Smooth muscle cell (in vitro differentiated cells): ENCODE measurements at regions not wholly inside any gene's neighbourhood (a gene's known extent, or its start where the extent isn't known, plus 50 kb on each side); places are given as distances from the start of the nearest gene placed in this dataset.

Experiments
- DNase-seq: peaks from one replicate; lab custom pipeline; 2025; ENCODE audit not compliant: unreplicated experiment; lab: John Stamatoyannopoulos, UW
- H2AFZ ChIP-seq: fragments of 200-600 bp; sonication (generic); 2 replicates; pipeline ENCODE4 v1.6.0; 2016; ENCODE audit warnings: antibody characterized with exemption, low read depth, mild to moderate bottlenecking
- H3F3A ChIP-seq: fragments of 200-600 bp; sonication (generic); 2 replicates; pipeline ENCODE4 v1.6.0; 2017; ENCODE audit warnings: antibody characterized with exemption, low read depth
- H3K27ac ChIP-seq: fragments of 200-600 bp; sonication (generic); 2 replicates; pipeline ENCODE4 v1.5.1; 2016; ENCODE audit warnings: low read depth, mild to moderate bottlenecking
- H3K27me3 ChIP-seq: fragments of 200-600 bp; sonication (generic); 2 replicates; pipeline ENCODE4 v1.6.1; 2016; ENCODE audit warnings: low read depth, mild to moderate bottlenecking
- H3K36me3 ChIP-seq: fragments of 200-600 bp; sonication (generic); 2 replicates; pipeline ENCODE4 v1.5.1; 2016; ENCODE audit warnings: low read depth
- H3K4me1 ChIP-seq: fragments of 200-600 bp; sonication (generic); 2 replicates; pipeline ENCODE4 v1.5.1; 2016; ENCODE audit warnings: low read depth
- H3K4me2 ChIP-seq: fragments of 200-600 bp; sonication (generic); 2 replicates; pipeline ENCODE4 v1.6.0; 2016; ENCODE audit warnings: mild to moderate bottlenecking
- H3K4me3 ChIP-seq: fragments of 200-600 bp; sonication (generic); 2 replicates; pipeline ENCODE4 v1.5.1; 2016; ENCODE audit warnings: mild to moderate bottlenecking
- H3K79me2 ChIP-seq: fragments of 200-600 bp; sonication (generic); 2 replicates; pipeline ENCODE4 v1.6.0; 2016; ENCODE audit warnings: low read depth, mild to moderate bottlenecking
- H3K9ac ChIP-seq: fragments of 200-600 bp; sonication (generic); 2 replicates; pipeline ENCODE4 v1.6.0; 2016; ENCODE audit warnings: low read depth
- H3K9me3 ChIP-seq: fragments of 200-600 bp; sonication (generic); replicated peaks from 2 replicates; pipeline ENCODE4 v1.5.1; 2016; ENCODE audit warnings: low read depth
- H4K20me1 ChIP-seq: fragments of 200-600 bp; sonication (generic); 2 replicates; pipeline ENCODE4 v1.6.0; 2016; ENCODE audit warnings: low read depth
- CTCF ChIP-seq: fragments of 200-600 bp; sonication (generic); IDR thresholded peaks from 2 replicates; pipeline ENCODE4 v1.5.1; 2017; ENCODE audit warnings: borderline replicate concordance, mild to moderate bottlenecking, antibody characterized with exemption; ENCODE audit not compliant: insufficient read depth, poor library complexity, severe bottlenecking
- WGBS: methylation state at CpG from one replicate; pipeline ENCODE4 v1.1.7; 2016; ENCODE audit warnings: low lambda C conversion rate; 5-methylcytosine and 5-hydroxymethylcytosine counted together

- DNase-seq = no peak
- WGBS = 83% methylated on average over 5 of the region's 5 CpGs
- Histone ChIP-seq H3K4me1 (no peaks in the 10 kb centered on the region), H2AFZ (no peak overlapping the region), H3K4me3 (no peak overlapping the region), H3K9me3 (no peaks in the 10 kb centered on the region), H3F3A (no peaks in the 10 kb centered on the region), H3K4me2 (no peak overlapping the region), H3K27me3 (no peaks in the 10 kb centered on the region), H3K27ac (no peak overlapping the region), H3K9ac (no peak overlapping the region), H3K79me2 (no peaks in the 10 kb centered on the region), H3K36me3 (no peaks in the 10 kb centered on the region), H4K20me1 (no peaks in the 10 kb centered on the region)
- TF ChIP-seq CTCF = no peak
These were observed 460.6 kb downstream of the AACS start for GRCh38 chr12:125525879-125526278.

GRCh38 chr12:125528281-125528680 lies 463.0 kb downstream of the AACS start:
- no peak for DNase-seq
- 89% methylated on average over 5 of the region's 5 CpGs for WGBS
- no peaks in the 10 kb centered on the region for H4K20me1 ChIP-seq
- no peaks in the 10 kb centered on the region for H3K9me3 ChIP-seq
- H3K4me2 ChIP-seq = no peak overlapping the region
- H3K79me2 ChIP-seq = no peaks in the 10 kb centered on the region
- no peaks in the 10 kb centered on the region for H3K36me3 ChIP-seq
- no peak overlapping the region for H3K4me3 ChIP-seq
- no peak overlapping the region for H3K27ac ChIP-seq
- H3K4me1 ChIP-seq = no peaks in the 10 kb centered on the region
- H2AFZ ChIP-seq = no peak overlapping the region
- no peak for TF ChIP-seq CTCF
- H3K27me3 ChIP-seq = no peaks in the 10 kb centered on the region
- no peak overlapping the region for H3K9ac ChIP-seq
- no peaks in the 10 kb centered on the region for H3F3A ChIP-seq

GRCh38 chr12:125530201-125530600 lies 465.0 kb downstream of the AACS start:
- H3K4me2 ChIP-seq = no peak overlapping the region
- no peaks in the 10 kb centered on the region for H3K4me1 ChIP-seq
- 76% methylated on average over 4 of the region's 4 CpGs for WGBS
- no peaks in the 10 kb centered on the region for H3K9me3 ChIP-seq
- no peaks in the 10 kb centered on the region for H4K20me1 ChIP-seq
- no peaks in the 10 kb centered on the region for H3F3A ChIP-seq
- H3K79me2 ChIP-seq = no peaks in the 10 kb centered on the region
- H3K27ac ChIP-seq = no peak overlapping the region
- TF ChIP-seq CTCF = no peak
- H2AFZ ChIP-seq = no peak overlapping the region
- no peak overlapping the region for H3K4me3 ChIP-seq
- peaks cover 10% of the 10 kb centered on the region for H3K27me3 ChIP-seq
- no peaks in the 10 kb centered on the region for H3K36me3 ChIP-seq
- no peak overlapping the region for H3K9ac ChIP-seq
- DNase-seq = no peak

- WGBS = 82% methylated on average over 5 of the region's 5 CpGs
- no peaks in the 10 kb centered on the region for H3K36me3 ChIP-seq
- no peak for DNase-seq
- H3K4me3 ChIP-seq = no peak overlapping the region
- H3K9me3 ChIP-seq = no peaks in the 10 kb centered on the region
- H3K9ac ChIP-seq = no peak overlapping the region
- H2AFZ ChIP-seq = no peak overlapping the region
- no peak for TF ChIP-seq CTCF
- no peaks in the 10 kb centered on the region for H4K20me1 ChIP-seq
- no peaks in the 10 kb centered on the region for H3K4me1 ChIP-seq
- H3K27ac ChIP-seq = no peak overlapping the region
- H3K79me2 ChIP-seq = no peaks in the 10 kb centered on the region
- H3K4me2 ChIP-seq = no peak overlapping the region
- peaks cover 17% of the 10 kb centered on the region for H3K27me3 ChIP-seq
- no peaks in the 10 kb centered on the region for H3F3A ChIP-seq
These were observed 465.6 kb downstream of the AACS start for GRCh38 chr12:125530876-125531275.
